OCI-LY3 (cell line): ENCODE measurements at regions not wholly inside any gene's neighbourhood (a gene's known extent, or its start where the extent isn't known, plus 50 kb on each side); places are given as distances from the start of the nearest gene placed in this dataset.

Experiments used
- EZH2phosphoT487 ChIP-seq: fragments of 200-600 bp; shearing (Covaris generic); IDR thresholded peaks from 2 replicates; pipeline ENCODE4 v1.6.1; 2018; ENCODE audit warnings: antibody characterized with exemption, mixed run types, low read depth
- TF ChIP-seq, protein P1 (sequence below): fragments of 200-600, 300-600 bp; sonication (generic); IDR thresholded peaks from 2 replicates; pipeline ENCODE4 v1.5.1; 2014; ENCODE audit warnings: antibody characterized with exemption, low read length, low read depth

GRCh38 chr19:27764186-27764804 is 1448.7 kb downstream of the UQCRFS1 start:
- TF ChIP-seq, protein P1, sequence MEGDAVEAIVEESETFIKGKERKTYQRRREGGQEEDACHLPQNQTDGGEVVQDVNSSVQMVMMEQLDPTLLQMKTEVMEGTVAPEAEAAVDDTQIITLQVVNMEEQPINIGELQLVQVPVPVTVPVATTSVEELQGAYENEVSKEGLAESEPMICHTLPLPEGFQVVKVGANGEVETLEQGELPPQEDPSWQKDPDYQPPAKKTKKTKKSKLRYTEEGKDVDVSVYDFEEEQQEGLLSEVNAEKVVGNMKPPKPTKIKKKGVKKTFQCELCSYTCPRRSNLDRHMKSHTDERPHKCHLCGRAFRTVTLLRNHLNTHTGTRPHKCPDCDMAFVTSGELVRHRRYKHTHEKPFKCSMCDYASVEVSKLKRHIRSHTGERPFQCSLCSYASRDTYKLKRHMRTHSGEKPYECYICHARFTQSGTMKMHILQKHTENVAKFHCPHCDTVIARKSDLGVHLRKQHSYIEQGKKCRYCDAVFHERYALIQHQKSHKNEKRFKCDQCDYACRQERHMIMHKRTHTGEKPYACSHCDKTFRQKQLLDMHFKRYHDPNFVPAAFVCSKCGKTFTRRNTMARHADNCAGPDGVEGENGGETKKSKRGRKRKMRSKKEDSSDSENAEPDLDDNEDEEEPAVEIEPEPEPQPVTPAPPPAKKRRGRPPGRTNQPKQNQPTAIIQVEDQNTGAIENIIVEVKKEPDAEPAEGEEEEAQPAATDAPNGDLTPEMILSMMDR = no peak
- no peak for TF ChIP-seq EZH2phosphoT487
